GM06990 (cell line): ENCODE measurements at regions not wholly inside any gene's neighbourhood (a gene's known extent, or its start where the extent isn't known, plus 50 kb on each side); places are given as distances from the start of the nearest gene placed in this dataset.

ENCODE experiments used
- DNase-seq: peaks from one replicate; pipeline ENCODE4 v3.0.0-alpha.2; 2011; ENCODE audit not compliant: insufficient read length; ENCODE audit errors: extremely low read depth
- H3K27me3 ChIP-seq: replicated peaks from 2 replicates; pipeline ENCODE4 v1.6.0; 2011; ENCODE audit warnings: low read length; ENCODE audit not compliant: control insufficient read depth, insufficient read depth
- H3K36me3 ChIP-seq: 2 replicates; pipeline ENCODE4 v1.5.1; 2011; ENCODE audit warnings: low read length; ENCODE audit not compliant: control insufficient read depth, insufficient read depth
- H3K4me3 ChIP-seq: replicated peaks from 2 replicates; pipeline ENCODE4 v1.5.1; 2011; ENCODE audit warnings: low read depth, mild to moderate bottlenecking, control low read depth, low read length
- TF ChIP-seq, protein P1 (sequence below): IDR thresholded peaks from 2 replicates; pipeline ENCODE4 v1.5.1; 2011; ENCODE audit warnings: low read length, control low read depth, mild to moderate bottlenecking, inconsistent platforms; ENCODE audit not compliant: insufficient read depth, poor library complexity, severe bottlenecking

GRCh38 chr10:21021231-21021630, 124.1 kb upstream of the NEBL start:
- no peak for DNase-seq
- Histone ChIP-seq H3K27me3 (no peaks in the 10 kb centered on the region), H3K36me3 (no peaks in the 10 kb centered on the region), H3K4me3 (no peak overlapping the region)
- TF ChIP-seq, protein P1, sequence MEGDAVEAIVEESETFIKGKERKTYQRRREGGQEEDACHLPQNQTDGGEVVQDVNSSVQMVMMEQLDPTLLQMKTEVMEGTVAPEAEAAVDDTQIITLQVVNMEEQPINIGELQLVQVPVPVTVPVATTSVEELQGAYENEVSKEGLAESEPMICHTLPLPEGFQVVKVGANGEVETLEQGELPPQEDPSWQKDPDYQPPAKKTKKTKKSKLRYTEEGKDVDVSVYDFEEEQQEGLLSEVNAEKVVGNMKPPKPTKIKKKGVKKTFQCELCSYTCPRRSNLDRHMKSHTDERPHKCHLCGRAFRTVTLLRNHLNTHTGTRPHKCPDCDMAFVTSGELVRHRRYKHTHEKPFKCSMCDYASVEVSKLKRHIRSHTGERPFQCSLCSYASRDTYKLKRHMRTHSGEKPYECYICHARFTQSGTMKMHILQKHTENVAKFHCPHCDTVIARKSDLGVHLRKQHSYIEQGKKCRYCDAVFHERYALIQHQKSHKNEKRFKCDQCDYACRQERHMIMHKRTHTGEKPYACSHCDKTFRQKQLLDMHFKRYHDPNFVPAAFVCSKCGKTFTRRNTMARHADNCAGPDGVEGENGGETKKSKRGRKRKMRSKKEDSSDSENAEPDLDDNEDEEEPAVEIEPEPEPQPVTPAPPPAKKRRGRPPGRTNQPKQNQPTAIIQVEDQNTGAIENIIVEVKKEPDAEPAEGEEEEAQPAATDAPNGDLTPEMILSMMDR = no peak

GRCh38 chr10:21020545-21020944, 123.4 kb upstream of the NEBL start:
- H3K36me3 ChIP-seq = no peaks in the 10 kb centered on the region
- H3K27me3 ChIP-seq = no peaks in the 10 kb centered on the region; the same call in 1 of the 2 replicates
- peak; percentile 20 for DNase-seq
- TF ChIP-seq, protein P1 = peak; percentile 85
- no peak overlapping the region for H3K4me3 ChIP-seq

DNA sequence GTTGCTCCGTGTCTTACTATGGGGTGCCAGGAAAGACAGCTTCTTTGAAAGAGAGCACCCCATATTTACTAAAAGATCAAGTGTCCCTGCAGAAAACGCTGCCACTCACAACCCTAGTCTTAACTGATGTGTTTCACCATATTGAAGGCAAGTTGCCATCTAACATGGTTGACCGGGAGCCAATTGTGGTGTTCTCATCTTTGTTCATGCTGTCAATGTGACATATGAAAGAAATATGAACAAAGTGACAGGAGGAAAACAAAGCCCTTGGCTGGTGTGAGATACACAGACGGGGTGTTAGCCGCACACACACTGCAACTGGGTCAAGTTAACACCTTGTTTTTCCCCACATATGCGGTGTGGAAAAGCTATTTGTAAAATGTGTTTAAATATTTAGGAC, 122.3 kb upstream of the NEBL start:
- H3K4me3 ChIP-seq = no peak overlapping the region
- no peak for DNase-seq
- H3K36me3 ChIP-seq = no peaks in the 10 kb centered on the region
- no peaks in the 10 kb centered on the region; the same call in 1 of the 2 replicates for H3K27me3 ChIP-seq
- TF ChIP-seq, protein P1 = no peak

DNA sequence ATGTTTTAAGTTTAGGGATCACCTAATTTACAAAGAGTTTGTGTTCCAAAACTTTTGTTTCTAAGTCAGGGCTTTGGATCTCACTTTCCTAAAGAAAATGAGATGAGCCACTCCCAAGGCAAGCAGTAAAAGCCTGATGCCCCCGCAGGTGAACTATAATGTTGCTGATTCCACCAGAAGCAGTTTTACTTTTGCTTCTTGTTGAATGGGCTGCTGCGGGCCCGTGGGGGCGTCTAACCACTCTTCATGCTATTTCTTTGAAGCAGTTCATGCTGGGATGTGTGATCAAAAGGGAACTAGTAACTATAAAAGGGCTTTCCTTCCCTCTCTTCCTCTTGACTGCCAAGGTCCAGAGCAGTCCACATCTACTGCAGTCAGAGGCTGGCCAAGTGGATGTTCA, 118.7 kb upstream of the NEBL start:
- DNase-seq = no peak

GRCh38 chr10:21014141-21014540, 117.0 kb upstream of the NEBL start:
- DNase-seq = no peak
- Histone ChIP-seq H3K36me3 (no peaks in the 10 kb centered on the region), H3K4me3 (no peak overlapping the region), H3K27me3 (no peaks in the 10 kb centered on the region; the same call in 1 of the 2 replicates)
- TF ChIP-seq, protein P1 = no peak

More for the DNA sequence above, 118.7 kb upstream of the NEBL start:
- TF ChIP-seq, protein P1 = no peak
- Histone ChIP-seq H3K36me3 (no peaks in the 10 kb centered on the region), H3K27me3 (no peaks in the 10 kb centered on the region; the same call in 1 of the 2 replicates), H3K4me3 (no peak overlapping the region)

- TF ChIP-seq, protein P1 = no peak
- Histone ChIP-seq H3K27me3 (no peaks in the 10 kb centered on the region; the same call in 1 of the 2 replicates), H3K36me3 (no peaks in the 10 kb centered on the region), H3K4me3 (no peak overlapping the region)
- DNase-seq = no peak
These were observed 114.4 kb upstream of the NEBL start for GRCh38 chr10:21011433-21012018.
